HL-60 (cell line): ENCODE measurements at regions not wholly inside any gene's neighbourhood (a gene's known extent, or its start where the extent isn't known, plus 50 kb on each side); places are given as distances from the start of the nearest gene placed in this dataset.

Source experiments
- DNase-seq, 2 experiments: peaks; one replicate each; pipeline ENCODE4 v3.0.0-alpha.2; 2010 to 2020; ENCODE audit warnings: low read depth in 1 of 2, low spot score in 1 of 2
- H3K27ac ChIP-seq: fragments of 250-450 bp; sonication (Bioruptor Pico); replicated peaks from 2 replicates; pipeline ENCODE4 v1.5.1; 2020; ENCODE audit warnings: mild to moderate bottlenecking, moderate library complexity
- H3K27me3 ChIP-seq: fragments of 250-450 bp; sonication (Bioruptor Pico); 2 replicates; pipeline ENCODE4 v1.5.1; 2021; ENCODE audit warnings: mild to moderate bottlenecking, moderate library complexity; ENCODE audit not compliant: insufficient read depth, poor library complexity, severe bottlenecking
- H3K4me3 ChIP-seq: replicated peaks from 2 replicates; pipeline ENCODE4 v1.5.1; 2011; ENCODE audit warnings: mild to moderate bottlenecking, control low read depth, low read length; ENCODE audit not compliant: insufficient read depth
- CTCF ChIP-seq: IDR thresholded peaks from one replicate; pipeline ENCODE4 v1.5.1; 2011; ENCODE audit warnings: low read length, control low read depth, inconsistent platforms; ENCODE audit not compliant: insufficient read depth
- GABPA ChIP-seq: IDR thresholded peaks from 2 replicates; pipeline ENCODE4 v1.6.1; 2012; ENCODE audit warnings: low read depth
- POLR2AphosphoS5 ChIP-seq: IDR thresholded peaks from 2 replicates; pipeline ENCODE4 v1.6.1; 2012; ENCODE audit warnings: low read depth
- REST ChIP-seq: IDR thresholded peaks from 2 replicates; pipeline ENCODE4 v1.6.1; 2012; ENCODE audit warnings: low read depth; ENCODE audit not compliant: insufficient replicate concordance
- SPI1 ChIP-seq: IDR thresholded peaks from 2 replicates; pipeline ENCODE4 v1.6.1; 2012; ENCODE audit warnings: low read depth, mild to moderate bottlenecking, borderline replicate concordance

- Histone ChIP-seq H3K4me3 (no peak overlapping the region), H3K27me3 (no peaks in the 10 kb centered on the region), H3K27ac (no peak overlapping the region)
- TF ChIP-seq GABPA (no peak), CTCF (no peak), SPI1 (no peak), REST (no peak), POLR2AphosphoS5 (no peak)
- DNase-seq: no peak
These were observed 164.9 kb upstream of the CSNK1A1L start for GRCh38 chr13:37270226-37271001.

GRCh38 chr13:37263871-37264270 is 158.4 kb upstream of the CSNK1A1L start:
- Histone ChIP-seq H3K27me3 (no peaks in the 10 kb centered on the region), H3K27ac (no peak overlapping the region), H3K4me3 (no peak overlapping the region)
- DNase-seq: no peak
- no peak for TF ChIP-seq SPI1
- TF ChIP-seq REST: no peak
- no peak for TF ChIP-seq CTCF
- no peak for TF ChIP-seq GABPA
- TF ChIP-seq POLR2AphosphoS5: no peak

GRCh38 chr13:37257706-37258105 is 152.2 kb upstream of the CSNK1A1L start:
- no peaks in the 10 kb centered on the region for H3K27me3 ChIP-seq
- no peak overlapping the region for H3K4me3 ChIP-seq
- TF ChIP-seq POLR2AphosphoS5: no peak
- no peak for TF ChIP-seq REST
- TF ChIP-seq SPI1: no peak
- TF ChIP-seq CTCF: no peak
- no peak for TF ChIP-seq GABPA
- DNase-seq: no peak
- no peak overlapping the region for H3K27ac ChIP-seq
